ENCODE measurements at regions not wholly inside any gene's neighbourhood (a gene's known extent, or its start where the extent isn't known, plus 50 kb on each side); places are given as distances from the start of the nearest gene placed in this dataset.

DNA sequence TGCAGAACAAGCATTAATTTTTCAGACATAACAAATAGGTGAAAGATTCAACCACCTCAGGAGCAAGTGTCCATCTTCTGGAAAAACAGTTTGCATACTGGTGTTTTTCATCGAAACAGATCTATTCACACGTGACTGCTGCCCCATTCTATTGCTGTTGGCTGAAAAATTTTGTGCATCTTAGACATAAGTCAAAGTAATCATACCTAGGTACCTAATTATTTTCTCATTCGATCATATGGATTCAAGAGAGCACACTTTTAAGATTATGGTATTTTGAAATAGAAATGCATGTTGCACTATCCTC is 72.9 kb upstream of the CDH6 start:
- 88% methylated on average over 3 of the region's 3 CpGs; no CpG with 5 or more reads in 1 of the 2 experiments for WGBS, 2 experiments (ENCODE audit: extremely low coverage in 1 of 2, insufficient coverage in 1 of 2, insufficient read length in 1 of 2, insufficient replicate concordance in 2 of 2, low coverage in 1 of 2, low lambda C conversion rate in 2 of 2, missing lambda C conversion rate in 1 of 2)
- Histone ChIP-seq H3K23me2 (ENCODE audit: low read depth, low read length) (no peaks in the 10 kb centered on the region), H3K56ac (replicated peaks; ENCODE audit: insufficient read length, low read depth, low read length) (no peak overlapping the region), H2AFZ (ENCODE audit: low read length) (no peak overlapping the region), H3K27ac (ENCODE audit: low read depth, low read length) (no peak overlapping the region), H3K79me2 (ENCODE audit: control insufficient read depth in 1 of 2, insufficient read depth in 2 of 2, low read length in 2 of 2) (no peaks in the 10 kb centered on the region), H3K27me3 (replicated peaks in 1 of 4; ENCODE audit: control insufficient read depth in 3 of 4, extremely low read depth in 1 of 4, insufficient read depth in 3 of 4, low read length in 3 of 4) (no peaks in the 10 kb centered on the region), H2BK15ac (ENCODE audit: low read length) (no peak overlapping the region), H3K14ac (ENCODE audit: insufficient read length) (no peak overlapping the region), H3K79me1 (ENCODE audit: low read depth, low read length) (no peaks in the 10 kb centered on the region), H2AK5ac (ENCODE audit: low read depth, low read length) (no peak overlapping the region), H4K20me1 (replicated peaks in 1 of 2; ENCODE audit: control insufficient read depth in 1 of 2, insufficient read depth in 2 of 2, low read length in 2 of 2) (no peaks in the 10 kb centered on the region), H3K36me3 (ENCODE audit: control insufficient read depth in 2 of 4, insufficient read depth in 4 of 4, low read length in 3 of 4) (no peaks in the 10 kb centered on the region), H3K4ac (replicated peaks; ENCODE audit: insufficient read length, low read depth, low read length) (no peak overlapping the region), H3K9ac (replicated peaks in 1 of 4; ENCODE audit: extremely low read depth in 1 of 4, low read depth in 3 of 4, low read length in 3 of 4) (no peak overlapping the region), H3K4me1 (replicated peaks in 1 of 4; ENCODE audit: control insufficient read depth in 3 of 4, insufficient read depth in 4 of 4, low read length in 3 of 4) (no peaks in the 10 kb centered on the region), H4K91ac (replicated peaks; ENCODE audit: insufficient read length, low read length) (no peak overlapping the region), H2BK20ac (ENCODE audit: low read length) (no peak overlapping the region), H4K8ac (ENCODE audit: extremely low read depth, insufficient read depth, low read length) (no peak overlapping the region), H3K9me3 (ENCODE audit: insufficient read depth in 2 of 2, low read depth in 1 of 2, low read length in 1 of 2) (no peaks in the 10 kb centered on the region), H2BK5ac (ENCODE audit: low read depth, low read length) (no peak overlapping the region), H2BK120ac (replicated peaks; ENCODE audit: low read depth, low read length) (no peak overlapping the region), H3K4me3 (ENCODE audit: extremely low read depth in 1 of 4, insufficient read depth in 2 of 4, low read depth in 3 of 4, low read length in 4 of 4) (no peak overlapping the region), H2BK12ac (ENCODE audit: low read depth, low read length) (no peak overlapping the region), H3K23ac (ENCODE audit: insufficient read length) (no peak overlapping the region), H3K4me2 (ENCODE audit: insufficient read depth in 1 of 2, low read depth in 2 of 2, low read length in 2 of 2) (no peak overlapping the region), H4K5ac (ENCODE audit: insufficient read length, low read depth, low read length) (no peak overlapping the region), H3K18ac (ENCODE audit: extremely low read depth, low read length) (no peak overlapping the region)
- ChIA-PET POLR2A (ENCODE audit: partially characterized antibody) (no interaction called here), CTCF (ENCODE audit: partially characterized antibody) (interaction anchor here (0.7 kb wide), 1 partner anchor 583 kb away, joined by 3 read pairs; no protein-coding TSS in a partner anchor)
- DNase-seq (ENCODE audit: low read depth in 1 of 2, low spot score in 2 of 2) = no peak
- FAIRE-seq = no peak
- TF ChIP-seq JUND (IDR thresholded peaks at IDR 0.05; ENCODE audit: low read length) (no peak), JUN (IDR thresholded peaks at IDR 0.05; ENCODE audit: low read depth, low read length) (no peak), POLR2A (IDR thresholded peaks at IDR 0.05; ENCODE audit: control extremely low read depth in 1 of 2, low read depth in 2 of 2, low read length in 2 of 2) (no peak), YY1 (IDR thresholded peaks at IDR 0.05; ENCODE audit: low read depth, low read length) (no peak), TCF12 (IDR thresholded peaks at IDR 0.05; ENCODE audit: low read depth, low read length) (no peak), ZNF274 (IDR thresholded peaks at IDR 0.05; ENCODE audit: borderline replicate concordance, extremely low read depth, low read length) (no peak), RBBP5 (IDR thresholded peaks at IDR 0.05; ENCODE audit: borderline replicate concordance, low read depth, low read length) (no peak), RFX5 (IDR thresholded peaks at IDR 0.05; ENCODE audit: borderline replicate concordance, low read depth, low read length) (no peak), SP2 (IDR thresholded peaks at IDR 0.05; ENCODE audit: low read length) (no peak), FOSL1 (IDR thresholded peaks at IDR 0.05; ENCODE audit: insufficient read depth, low read depth, low read length) (no peak)
- TF ChIP-seq, protein P1, sequence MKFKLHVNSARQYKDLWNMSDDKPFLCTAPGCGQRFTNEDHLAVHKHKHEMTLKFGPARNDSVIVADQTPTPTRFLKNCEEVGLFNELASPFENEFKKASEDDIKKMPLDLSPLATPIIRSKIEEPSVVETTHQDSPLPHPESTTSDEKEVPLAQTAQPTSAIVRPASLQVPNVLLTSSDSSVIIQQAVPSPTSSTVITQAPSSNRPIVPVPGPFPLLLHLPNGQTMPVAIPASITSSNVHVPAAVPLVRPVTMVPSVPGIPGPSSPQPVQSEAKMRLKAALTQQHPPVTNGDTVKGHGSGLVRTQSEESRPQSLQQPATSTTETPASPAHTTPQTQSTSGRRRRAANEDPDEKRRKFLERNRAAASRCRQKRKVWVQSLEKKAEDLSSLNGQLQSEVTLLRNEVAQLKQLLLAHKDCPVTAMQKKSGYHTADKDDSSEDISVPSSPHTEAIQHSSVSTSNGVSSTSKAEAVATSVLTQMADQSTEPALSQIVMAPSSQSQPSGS (IDR thresholded peaks at IDR 0.05; ENCODE audit: low read length) = no peak

All from H1 (cell line).